ENCODE measurements at regions not wholly inside any gene's neighbourhood (a gene's known extent, or its start where the extent isn't known, plus 50 kb on each side); places are given as distances from the start of the nearest gene placed in this dataset.

- Histone ChIP-seq H3K9me2 (ENCODE audit: insufficient read depth, low read length) (no peaks in the 10 kb centered on the region), H3K4me2 (ENCODE audit: low read length) (no peak overlapping the region), H3K27me3 (ENCODE audit: insufficient read depth, low read depth, low read length) (no peaks in the 10 kb centered on the region), H3K4me3 (ENCODE audit: low read length) (no peak overlapping the region), H3K36me3 (ENCODE audit: insufficient read depth, low read length) (no peaks in the 10 kb centered on the region), H3K9ac (ENCODE audit: low read length) (no peak overlapping the region), H3K9me3 (ENCODE audit: low read length) (no peaks in the 10 kb centered on the region), H4K20me1 (ENCODE audit: insufficient read depth) (no peaks in the 10 kb centered on the region), H3F3A (ENCODE audit: insufficient read depth, low read length, poor library complexity, severe bottlenecking) (no peaks in the 10 kb centered on the region), H2AFZ (ENCODE audit: low read depth, low read length) (no peak overlapping the region), H3K79me2 (replicated peaks; ENCODE audit: insufficient read depth, low read length) (no peaks in the 10 kb centered on the region), H3K27ac (ENCODE audit: low read length) (no peak overlapping the region)
- TF ChIP-seq RAD21 (conservative IDR thresholded peaks at IDR 0.05) (no peak), REST (IDR thresholded peaks at IDR 0.05; ENCODE audit: borderline replicate concordance) (no peak), CTCF (IDR thresholded peaks at IDR 0.05; ENCODE audit: poor library complexity, severe bottlenecking) (no peak), POLR2AphosphoS5 (IDR thresholded peaks at IDR 0.05) (no peak), EP300 (conservative IDR thresholded peaks at IDR 0.05; ENCODE audit: poor library complexity, severe bottlenecking) (no peak), MXI1 (conservative IDR thresholded peaks at IDR 0.05; ENCODE audit: poor library complexity, severe bottlenecking) (no peak), SMC3 (conservative IDR thresholded peaks at IDR 0.05; ENCODE audit: poor library complexity) (no peak), TAF1 (IDR thresholded peaks at IDR 0.05; ENCODE audit: low read depth) (no peak), EZH2 (IDR thresholded peaks at IDR 0.05; ENCODE audit: borderline replicate concordance, insufficient read depth, low read length, poor library complexity, severe bottlenecking) (no peak)
These were observed 542.1 kb upstream of the ID2 start for GRCh38 chr2:8139668-8140200.

- no peak overlapping the region for H3K4me2 ChIP-seq (ENCODE audit: low read length)
- H3K79me2 ChIP-seq (replicated peaks; ENCODE audit: insufficient read depth, low read length) = no peaks in the 10 kb centered on the region
- no peak overlapping the region for H2AFZ ChIP-seq (ENCODE audit: low read depth, low read length)
- no peak overlapping the region for H3K4me3 ChIP-seq (ENCODE audit: low read length)
- no peak for TF ChIP-seq SMC3 (conservative IDR thresholded peaks at IDR 0.05; ENCODE audit: poor library complexity)
- no peak for TF ChIP-seq MXI1 (conservative IDR thresholded peaks at IDR 0.05; ENCODE audit: poor library complexity, severe bottlenecking)
- no peak for TF ChIP-seq POLR2AphosphoS5 (IDR thresholded peaks at IDR 0.05)
- no peak for TF ChIP-seq EZH2 (IDR thresholded peaks at IDR 0.05; ENCODE audit: borderline replicate concordance, insufficient read depth, low read length, poor library complexity, severe bottlenecking)
- TF ChIP-seq TAF1 (IDR thresholded peaks at IDR 0.05; ENCODE audit: low read depth) = no peak
- no peak for TF ChIP-seq CTCF (IDR thresholded peaks at IDR 0.05; ENCODE audit: poor library complexity, severe bottlenecking)
- TF ChIP-seq EP300 (conservative IDR thresholded peaks at IDR 0.05; ENCODE audit: poor library complexity, severe bottlenecking) = no peak
- no peak for TF ChIP-seq RAD21 (conservative IDR thresholded peaks at IDR 0.05)
- H3K9me3 ChIP-seq (ENCODE audit: low read length) = no peaks in the 10 kb centered on the region
- no peaks in the 10 kb centered on the region for H3K27me3 ChIP-seq (ENCODE audit: insufficient read depth, low read depth, low read length)
- no peaks in the 10 kb centered on the region for H3F3A ChIP-seq (ENCODE audit: insufficient read depth, low read length, poor library complexity, severe bottlenecking)
- no peak overlapping the region for H3K9ac ChIP-seq (ENCODE audit: low read length)
- no peaks in the 10 kb centered on the region for H4K20me1 ChIP-seq (ENCODE audit: insufficient read depth)
- H3K9me2 ChIP-seq (ENCODE audit: insufficient read depth, low read length) = no peaks in the 10 kb centered on the region
- no peaks in the 10 kb centered on the region for H3K36me3 ChIP-seq (ENCODE audit: insufficient read depth, low read length)
- H3K27ac ChIP-seq (ENCODE audit: low read length) = no peak overlapping the region
These were observed 540.7 kb upstream of the ID2 start for GRCh38 chr2:8141079-8141707.

All from neural cell (in vitro differentiated cells).